ENCODE measurements at regions not wholly inside any gene's neighbourhood (a gene's known extent, or its start where the extent isn't known, plus 50 kb on each side); places are given as distances from the start of the nearest gene placed in this dataset.

DNA sequence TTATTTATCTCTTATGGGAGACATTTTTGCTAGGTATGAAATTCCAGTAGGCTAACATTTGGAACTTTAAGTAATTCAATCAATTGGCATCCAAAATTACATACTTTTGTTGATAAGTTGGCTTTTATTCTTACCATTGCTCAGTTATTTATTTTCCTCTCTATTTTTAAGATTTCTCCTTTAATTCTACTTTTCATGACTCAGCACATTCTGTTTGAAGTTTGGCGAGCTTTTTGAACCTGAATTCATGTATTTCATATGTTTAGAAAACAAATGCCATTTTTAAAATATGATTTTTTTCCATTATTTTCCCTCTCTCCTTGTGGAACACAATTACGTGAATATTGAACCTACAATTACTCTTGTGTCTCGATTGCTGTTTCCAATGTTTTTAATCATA lies 2896.3 kb upstream of the PCDH20 start:
- TF ChIP-seq CSDC2 (CRISPR knock-in tag; IDR thresholded peaks at IDR 0.05) = no peak
- TF ChIP-seq GLIS3 (CRISPR knock-in tag; IDR thresholded peaks at IDR 0.05) = no peak
- no peak for TF ChIP-seq ARNTL (CRISPR knock-in tag; IDR thresholded peaks at IDR 0.05; ENCODE audit: borderline replicate concordance, low read depth)
- TF ChIP-seq TCF4 (CRISPR knock-in tag; IDR thresholded peaks at IDR 0.05; ENCODE audit: borderline replicate concordance) = no peak
- no peak for TF ChIP-seq SNAI2 (CRISPR knock-in tag; IDR thresholded peaks at IDR 0.05)
- TF ChIP-seq ZFP30 (CRISPR knock-in tag; IDR thresholded peaks at IDR 0.05) = no peak
- TF ChIP-seq OSR1 (CRISPR knock-in tag; IDR thresholded peaks at IDR 0.05) = no peak
